ENCODE measurements at regions not wholly inside any gene's neighbourhood (a gene's known extent, or its start where the extent isn't known, plus 50 kb on each side); places are given as distances from the start of the nearest gene placed in this dataset.

DNA sequence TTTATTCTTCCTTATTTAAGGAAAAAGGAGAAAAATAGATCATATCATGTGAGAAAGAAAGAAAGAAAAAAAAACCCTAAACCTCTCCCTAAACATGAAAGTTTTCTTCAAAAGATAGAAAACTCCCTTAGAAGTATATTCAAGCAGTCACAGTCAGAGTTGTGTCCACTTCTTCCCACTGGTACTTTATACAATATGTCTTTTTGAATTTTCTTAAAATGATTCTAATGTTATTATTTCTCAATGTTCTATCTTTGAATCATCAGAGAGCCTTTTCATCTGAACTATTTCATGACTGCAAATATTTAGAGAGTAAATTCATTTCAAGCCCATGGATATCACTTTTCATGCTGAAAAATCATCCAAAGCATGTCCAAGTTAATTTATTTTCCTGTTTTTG, 205.2 kb upstream of the SPOPL start:
- no peak for DNase-seq
- intact Hi-C loops (cut with DNase I): no loop called here
- no peaks in the 10 kb centered on the region for H3K4me1 ChIP-seq
- H3K27ac ChIP-seq: no peak overlapping the region
- no peaks in the 10 kb centered on the region for H3K36me3 ChIP-seq
- no peaks in the 10 kb centered on the region for H3K27me3 ChIP-seq
- no peaks in the 10 kb centered on the region for H3K9me3 ChIP-seq
- H3K4me3 ChIP-seq: no peak overlapping the region
- TF ChIP-seq, protein P1, sequence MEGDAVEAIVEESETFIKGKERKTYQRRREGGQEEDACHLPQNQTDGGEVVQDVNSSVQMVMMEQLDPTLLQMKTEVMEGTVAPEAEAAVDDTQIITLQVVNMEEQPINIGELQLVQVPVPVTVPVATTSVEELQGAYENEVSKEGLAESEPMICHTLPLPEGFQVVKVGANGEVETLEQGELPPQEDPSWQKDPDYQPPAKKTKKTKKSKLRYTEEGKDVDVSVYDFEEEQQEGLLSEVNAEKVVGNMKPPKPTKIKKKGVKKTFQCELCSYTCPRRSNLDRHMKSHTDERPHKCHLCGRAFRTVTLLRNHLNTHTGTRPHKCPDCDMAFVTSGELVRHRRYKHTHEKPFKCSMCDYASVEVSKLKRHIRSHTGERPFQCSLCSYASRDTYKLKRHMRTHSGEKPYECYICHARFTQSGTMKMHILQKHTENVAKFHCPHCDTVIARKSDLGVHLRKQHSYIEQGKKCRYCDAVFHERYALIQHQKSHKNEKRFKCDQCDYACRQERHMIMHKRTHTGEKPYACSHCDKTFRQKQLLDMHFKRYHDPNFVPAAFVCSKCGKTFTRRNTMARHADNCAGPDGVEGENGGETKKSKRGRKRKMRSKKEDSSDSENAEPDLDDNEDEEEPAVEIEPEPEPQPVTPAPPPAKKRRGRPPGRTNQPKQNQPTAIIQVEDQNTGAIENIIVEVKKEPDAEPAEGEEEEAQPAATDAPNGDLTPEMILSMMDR (IDR thresholded peaks at IDR 0.05): no peak
- no peak for TF ChIP-seq EP300 (IDR thresholded peaks at IDR 0.05)
- no peak for TF ChIP-seq POLR2AphosphoS5 (IDR thresholded peaks at IDR 0.05)
- no peak for TF ChIP-seq POLR2A (IDR thresholded peaks at IDR 0.05)

DNA sequence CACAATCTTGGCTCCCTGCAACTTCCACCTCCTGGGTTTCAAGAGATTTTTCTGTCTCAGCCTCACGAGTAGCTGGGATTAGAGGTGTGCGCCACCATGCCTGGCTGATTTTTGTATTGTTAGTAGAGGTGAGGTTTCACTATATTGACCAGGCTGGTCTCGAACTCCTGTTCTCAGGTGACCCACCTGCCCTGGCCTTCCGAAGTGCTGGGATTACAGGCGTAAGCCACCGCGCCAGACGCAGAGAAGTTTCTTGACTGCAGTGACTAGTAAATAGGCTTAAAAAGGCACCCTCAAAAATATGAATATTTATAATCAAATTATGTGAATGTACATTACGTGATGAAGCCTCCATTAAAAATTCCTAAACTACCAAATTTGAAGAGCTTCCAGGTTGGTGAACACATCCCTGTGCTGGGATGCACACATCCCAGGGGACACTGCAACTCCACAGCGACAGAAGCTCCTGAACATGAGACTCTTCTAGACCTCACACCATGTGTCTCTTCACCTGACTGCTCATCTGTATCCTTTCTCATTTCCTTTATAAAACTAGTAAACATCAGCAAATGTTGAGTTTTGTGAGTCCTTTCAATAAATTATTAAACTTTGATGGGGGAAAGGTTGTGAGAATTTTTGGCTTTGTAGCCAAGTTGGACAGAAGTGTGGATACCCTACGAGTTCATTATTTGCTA, 203.3 kb upstream of the SPOPL start:
- H3K4me3 ChIP-seq: no peak overlapping the region
- no peak for DNase-seq
- intact Hi-C loops (cut with DNase I): no loop called here

DNA sequence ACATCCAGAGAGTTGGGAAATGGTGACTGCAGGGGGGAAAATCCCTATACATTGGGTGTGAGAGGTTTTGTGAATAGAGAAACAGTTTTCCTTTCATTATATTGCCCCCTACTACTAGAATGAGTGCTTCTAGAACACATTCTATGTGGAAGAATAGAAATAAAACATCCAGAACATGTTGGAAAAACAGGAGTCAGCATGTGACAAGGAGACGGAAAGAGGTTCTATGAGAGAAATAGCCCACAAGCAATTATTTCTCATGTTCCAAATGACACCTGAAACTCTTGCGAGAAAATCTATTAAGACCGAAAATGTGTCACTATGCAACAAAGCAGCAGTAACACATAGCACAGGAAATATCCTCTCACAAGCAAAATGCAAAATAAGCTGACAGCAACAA, 202.7 kb upstream of the SPOPL start:
- no peak for DNase-seq
- WGBS, 2 donors: 92 to 96% methylated on average over 3 of the region's 3 CpGs
- H3K9me3 ChIP-seq: no peaks in the 10 kb centered on the region
- TF ChIP-seq POLR2AphosphoS5 (IDR thresholded peaks at IDR 0.05): no peak
- no peak for TF ChIP-seq POLR2A (IDR thresholded peaks at IDR 0.05)
- TF ChIP-seq, protein P1 (IDR thresholded peaks at IDR 0.05): no peak
- TF ChIP-seq EP300 (IDR thresholded peaks at IDR 0.05): no peak
- no peaks in the 10 kb centered on the region for H3K36me3 ChIP-seq
- no peaks in the 10 kb centered on the region for H3K4me1 ChIP-seq
- no peak overlapping the region for H3K4me3 ChIP-seq
- H3K27me3 ChIP-seq: no peaks in the 10 kb centered on the region
- no peak overlapping the region for H3K27ac ChIP-seq
- intact Hi-C loops (cut with DNase I): no loop called here

More for the DNA sequence above, 203.3 kb upstream of the SPOPL start:
- H3K27ac ChIP-seq: no peak overlapping the region
- no peaks in the 10 kb centered on the region for H3K36me3 ChIP-seq
- TF ChIP-seq POLR2AphosphoS5 (IDR thresholded peaks at IDR 0.05): no peak
- TF ChIP-seq POLR2A (IDR thresholded peaks at IDR 0.05): no peak
- TF ChIP-seq, protein P1 (IDR thresholded peaks at IDR 0.05): no peak
- TF ChIP-seq EP300 (IDR thresholded peaks at IDR 0.05): no peak
- 92 to 96% methylated on average over 11 of the region's 11 CpGs for WGBS, 2 donors
- no peaks in the 10 kb centered on the region for H3K27me3 ChIP-seq
- H3K9me3 ChIP-seq: no peaks in the 10 kb centered on the region
- H3K4me1 ChIP-seq: no peaks in the 10 kb centered on the region

DNA sequence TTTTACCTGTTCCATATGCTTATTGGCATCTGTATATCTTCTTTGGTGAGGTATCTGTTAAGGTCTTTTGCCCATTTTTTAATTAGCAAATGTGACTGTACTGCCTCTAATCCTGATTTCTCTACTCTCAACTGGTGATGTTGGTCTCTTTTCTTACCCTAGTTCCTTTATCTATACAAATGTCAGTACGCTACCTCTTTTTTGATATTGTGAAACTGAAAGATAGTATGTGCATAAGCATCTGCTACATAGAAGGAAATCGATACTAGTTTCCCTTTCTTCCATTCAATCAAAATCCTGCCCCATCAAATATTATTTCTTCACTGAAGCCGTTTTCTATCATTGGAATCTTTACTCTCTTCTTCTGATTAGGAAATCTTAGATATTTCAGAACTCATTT, 194.9 kb upstream of the SPOPL start:
- no peak for TF ChIP-seq POLR2AphosphoS5 (IDR thresholded peaks at IDR 0.05)
- TF ChIP-seq POLR2A (IDR thresholded peaks at IDR 0.05): no peak
- TF ChIP-seq EP300 (IDR thresholded peaks at IDR 0.05): no peak
- TF ChIP-seq, protein P1 (IDR thresholded peaks at IDR 0.05): no peak
- DNase-seq: no peak
- H3K36me3 ChIP-seq: no peaks in the 10 kb centered on the region
- no peaks in the 10 kb centered on the region for H3K27me3 ChIP-seq
- no peak overlapping the region for H3K27ac ChIP-seq
- 89 to 91% methylated on average over 3 of the region's 3 CpGs for WGBS, 2 donors
- H3K4me3 ChIP-seq: no peak overlapping the region
- H3K9me3 ChIP-seq: no peaks in the 10 kb centered on the region
- intact Hi-C loops (cut with DNase I): no loop called here
- no peaks in the 10 kb centered on the region for H3K4me1 ChIP-seq

DNA sequence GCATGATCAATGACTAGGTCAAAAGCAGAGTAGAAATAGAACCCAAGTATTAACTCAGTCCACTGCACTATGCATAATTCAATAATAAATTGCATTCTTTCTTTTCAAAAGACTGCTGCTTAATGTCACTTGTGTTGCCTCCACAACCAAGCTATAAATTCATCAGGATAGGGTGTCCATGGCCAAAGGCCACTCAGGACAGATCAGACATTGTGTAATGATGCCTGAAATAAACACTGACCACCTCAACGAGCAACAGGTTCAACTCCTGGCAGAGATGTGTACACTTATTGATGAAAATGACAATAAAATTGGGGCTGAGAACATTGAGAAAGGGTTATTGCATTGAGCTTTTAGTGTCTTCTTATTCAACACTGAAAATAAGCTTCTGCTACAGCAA, 194.5 kb upstream of the SPOPL start:
- no peak for TF ChIP-seq POLR2A (IDR thresholded peaks at IDR 0.05)
- TF ChIP-seq, protein P1 (IDR thresholded peaks at IDR 0.05): no peak
- no peak for TF ChIP-seq EP300 (IDR thresholded peaks at IDR 0.05)
- TF ChIP-seq POLR2AphosphoS5 (IDR thresholded peaks at IDR 0.05): no peak
- intact Hi-C loops (cut with DNase I): no loop called here
- DNase-seq: no peak

More for the DNA sequence above, 194.5 kb upstream of the SPOPL start:
- Histone ChIP-seq H3K4me3 (no peak overlapping the region), H3K4me1 (no peaks in the 10 kb centered on the region), H3K9me3 (no peaks in the 10 kb centered on the region), H3K27me3 (no peaks in the 10 kb centered on the region), H3K27ac (no peak overlapping the region), H3K36me3 (no peaks in the 10 kb centered on the region)
- WGBS, 2 donors: 44 to 46% methylated on average over 1 of the region's 1 CpG
